IMR-90 (cell line): ENCODE measurements at regions not wholly inside any gene's neighbourhood (a gene's known extent, or its start where the extent isn't known, plus 50 kb on each side); places are given as distances from the start of the nearest gene placed in this dataset.

ENCODE experiments used
- CEBPB ChIP-seq: IDR thresholded peaks from 2 replicates; pipeline ENCODE4 v1.6.1; 2012; ENCODE audit warnings: low read depth, low read length, improper control_type of control experiment
- CHD1 ChIP-seq: IDR thresholded peaks from 2 replicates; pipeline ENCODE4 v1.6.1; 2012; ENCODE audit warnings: low read depth, low read length, improper control_type of control experiment
- FOS ChIP-seq: fragments of 150-350 bp; IDR thresholded peaks from 2 replicates; pipeline ENCODE4 v1.6.1; 2016; ENCODE audit warnings: low read depth, low read length
- MAFK ChIP-seq: IDR thresholded peaks from 2 replicates; pipeline ENCODE4 v1.6.1; 2012; ENCODE audit warnings: low read depth, low read length, improper control_type of control experiment
- MAZ ChIP-seq: IDR thresholded peaks from 2 replicates; pipeline ENCODE4 v1.6.1; 2012; ENCODE audit warnings: low read depth, mild to moderate bottlenecking, low read length, improper control_type of control experiment, moderate library complexity, borderline replicate concordance
- NFE2L2 ChIP-seq: fragments of 150-350 bp; IDR thresholded peaks from 2 replicates; pipeline ENCODE4 v1.6.1; 2016; ENCODE audit warnings: low read depth, mild to moderate bottlenecking, low read length
- POLR2A ChIP-seq: IDR thresholded peaks from 2 replicates; pipeline ENCODE4 v1.6.1; 2012; ENCODE audit warnings: mild to moderate bottlenecking, low read depth, low read length
- RAD21 ChIP-seq: IDR thresholded peaks from 2 replicates; pipeline ENCODE4 v1.6.1; 2012; ENCODE audit warnings: low read length, improper control_type of control experiment
- RCOR1 ChIP-seq: IDR thresholded peaks from 2 replicates; pipeline ENCODE4 v1.6.1; 2012; ENCODE audit warnings: mild to moderate bottlenecking, low read length, improper control_type of control experiment; ENCODE audit not compliant: insufficient replicate concordance
- RFX5 ChIP-seq: IDR thresholded peaks from 2 replicates; pipeline ENCODE4 v1.8.0; 2012; ENCODE audit warnings: low read depth, mild to moderate bottlenecking, low read length, moderate library complexity
- SMC3 ChIP-seq: fragments of 150-350 bp; IDR thresholded peaks from 2 replicates; pipeline ENCODE4 v1.6.1; 2016; ENCODE audit warnings: low read depth, mild to moderate bottlenecking, antibody characterized with exemption, low read length, moderate library complexity
- TF ChIP-seq, protein P1 (sequence below): conservative IDR thresholded peaks from 2 replicates; pipeline ENCODE4 v1.5.1; 2012; ENCODE audit warnings: mild to moderate bottlenecking, low read depth, low read length, improper control_type of control experiment
- TF ChIP-seq, protein P2 (sequence below): fragments of 150-350 bp; IDR thresholded peaks from 2 replicates; pipeline ENCODE4 v1.6.1; 2017; ENCODE audit warnings: mild to moderate bottlenecking, antibody characterized with exemption, low read length, low read depth
- TF ChIP-seq, protein P3 (sequence below): fragments of 150-350 bp; IDR thresholded peaks from 2 replicates; pipeline ENCODE4 v1.6.1; 2016; ENCODE audit warnings: low read depth, mild to moderate bottlenecking, low read length, moderate library complexity, borderline replicate concordance

DNA sequence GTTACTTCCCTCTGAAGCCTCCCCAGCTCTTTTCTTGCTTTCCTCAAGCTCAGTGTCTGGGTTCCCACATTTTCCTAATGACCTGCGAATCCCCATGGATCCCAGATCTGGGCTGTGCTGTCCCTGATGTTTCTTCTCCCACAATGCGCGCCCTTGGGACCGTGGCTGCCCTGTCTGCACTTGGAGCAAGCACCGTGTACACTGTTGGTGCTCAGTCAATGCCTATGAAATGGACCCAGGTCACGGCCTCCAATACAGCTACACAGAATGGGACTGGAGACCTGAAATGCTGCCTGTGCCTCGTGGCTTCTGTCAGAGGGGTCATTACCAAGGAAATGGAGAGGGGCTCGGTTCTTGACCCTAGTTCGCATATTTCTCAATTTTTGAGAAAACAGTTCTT is 160.1 kb upstream of the SOX1 start:
- TF ChIP-seq, protein P1, sequence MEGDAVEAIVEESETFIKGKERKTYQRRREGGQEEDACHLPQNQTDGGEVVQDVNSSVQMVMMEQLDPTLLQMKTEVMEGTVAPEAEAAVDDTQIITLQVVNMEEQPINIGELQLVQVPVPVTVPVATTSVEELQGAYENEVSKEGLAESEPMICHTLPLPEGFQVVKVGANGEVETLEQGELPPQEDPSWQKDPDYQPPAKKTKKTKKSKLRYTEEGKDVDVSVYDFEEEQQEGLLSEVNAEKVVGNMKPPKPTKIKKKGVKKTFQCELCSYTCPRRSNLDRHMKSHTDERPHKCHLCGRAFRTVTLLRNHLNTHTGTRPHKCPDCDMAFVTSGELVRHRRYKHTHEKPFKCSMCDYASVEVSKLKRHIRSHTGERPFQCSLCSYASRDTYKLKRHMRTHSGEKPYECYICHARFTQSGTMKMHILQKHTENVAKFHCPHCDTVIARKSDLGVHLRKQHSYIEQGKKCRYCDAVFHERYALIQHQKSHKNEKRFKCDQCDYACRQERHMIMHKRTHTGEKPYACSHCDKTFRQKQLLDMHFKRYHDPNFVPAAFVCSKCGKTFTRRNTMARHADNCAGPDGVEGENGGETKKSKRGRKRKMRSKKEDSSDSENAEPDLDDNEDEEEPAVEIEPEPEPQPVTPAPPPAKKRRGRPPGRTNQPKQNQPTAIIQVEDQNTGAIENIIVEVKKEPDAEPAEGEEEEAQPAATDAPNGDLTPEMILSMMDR, result no peak
- TF ChIP-seq POLR2A (no peak), RAD21 (no peak), NFE2L2 (no peak), MAFK (no peak), CEBPB (no peak), CHD1 (no peak), SMC3 (no peak), RFX5 (no peak), RCOR1 (no peak), MAZ (no peak), FOS (no peak)
- TF ChIP-seq, protein P2, sequence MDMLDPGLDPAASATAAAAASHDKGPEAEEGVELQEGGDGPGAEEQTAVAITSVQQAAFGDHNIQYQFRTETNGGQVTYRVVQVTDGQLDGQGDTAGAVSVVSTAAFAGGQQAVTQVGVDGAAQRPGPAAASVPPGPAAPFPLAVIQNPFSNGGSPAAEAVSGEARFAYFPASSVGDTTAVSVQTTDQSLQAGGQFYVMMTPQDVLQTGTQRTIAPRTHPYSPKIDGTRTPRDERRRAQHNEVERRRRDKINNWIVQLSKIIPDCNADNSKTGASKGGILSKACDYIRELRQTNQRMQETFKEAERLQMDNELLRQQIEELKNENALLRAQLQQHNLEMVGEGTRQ, result no peak
- TF ChIP-seq, protein P3, sequence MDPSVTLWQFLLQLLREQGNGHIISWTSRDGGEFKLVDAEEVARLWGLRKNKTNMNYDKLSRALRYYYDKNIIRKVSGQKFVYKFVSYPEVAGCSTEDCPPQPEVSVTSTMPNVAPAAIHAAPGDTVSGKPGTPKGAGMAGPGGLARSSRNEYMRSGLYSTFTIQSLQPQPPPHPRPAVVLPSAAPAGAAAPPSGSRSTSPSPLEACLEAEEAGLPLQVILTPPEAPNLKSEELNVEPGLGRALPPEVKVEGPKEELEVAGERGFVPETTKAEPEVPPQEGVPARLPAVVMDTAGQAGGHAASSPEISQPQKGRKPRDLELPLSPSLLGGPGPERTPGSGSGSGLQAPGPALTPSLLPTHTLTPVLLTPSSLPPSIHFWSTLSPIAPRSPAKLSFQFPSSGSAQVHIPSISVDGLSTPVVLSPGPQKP, result no peak
